ENCODE measurements at regions not wholly inside any gene's neighbourhood (a gene's known extent, or its start where the extent isn't known, plus 50 kb on each side); places are given as distances from the start of the nearest gene placed in this dataset.

DNA sequence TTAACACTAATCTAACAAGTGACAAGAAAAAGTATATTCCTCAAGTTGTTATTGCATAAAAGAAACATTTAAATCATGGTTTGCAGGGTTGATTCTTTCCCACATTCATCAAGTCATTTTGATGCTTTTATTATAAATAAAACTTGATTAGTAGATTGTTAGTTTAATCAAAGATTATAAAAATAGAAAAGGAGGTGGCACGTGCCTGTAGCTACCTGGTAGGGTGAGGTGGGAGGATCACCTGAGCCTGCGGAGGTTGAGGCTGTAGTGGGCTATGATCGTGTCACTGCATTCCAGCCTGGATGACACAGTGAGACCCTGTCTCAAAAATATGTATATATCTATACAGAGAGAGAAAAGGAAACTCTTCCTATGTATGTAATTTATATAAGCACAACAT, 433.2 kb upstream of the RGS6 start (continued):
- TF ChIP-seq, protein P1, sequence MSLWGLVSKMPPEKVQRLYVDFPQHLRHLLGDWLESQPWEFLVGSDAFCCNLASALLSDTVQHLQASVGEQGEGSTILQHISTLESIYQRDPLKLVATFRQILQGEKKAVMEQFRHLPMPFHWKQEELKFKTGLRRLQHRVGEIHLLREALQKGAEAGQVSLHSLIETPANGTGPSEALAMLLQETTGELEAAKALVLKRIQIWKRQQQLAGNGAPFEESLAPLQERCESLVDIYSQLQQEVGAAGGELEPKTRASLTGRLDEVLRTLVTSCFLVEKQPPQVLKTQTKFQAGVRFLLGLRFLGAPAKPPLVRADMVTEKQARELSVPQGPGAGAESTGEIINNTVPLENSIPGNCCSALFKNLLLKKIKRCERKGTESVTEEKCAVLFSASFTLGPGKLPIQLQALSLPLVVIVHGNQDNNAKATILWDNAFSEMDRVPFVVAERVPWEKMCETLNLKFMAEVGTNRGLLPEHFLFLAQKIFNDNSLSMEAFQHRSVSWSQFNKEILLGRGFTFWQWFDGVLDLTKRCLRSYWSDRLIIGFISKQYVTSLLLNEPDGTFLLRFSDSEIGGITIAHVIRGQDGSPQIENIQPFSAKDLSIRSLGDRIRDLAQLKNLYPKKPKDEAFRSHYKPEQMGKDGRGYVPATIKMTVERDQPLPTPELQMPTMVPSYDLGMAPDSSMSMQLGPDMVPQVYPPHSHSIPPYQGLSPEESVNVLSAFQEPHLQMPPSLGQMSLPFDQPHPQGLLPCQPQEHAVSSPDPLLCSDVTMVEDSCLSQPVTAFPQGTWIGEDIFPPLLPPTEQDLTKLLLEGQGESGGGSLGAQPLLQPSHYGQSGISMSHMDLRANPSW (CRISPR knock-in tag; IDR thresholded peaks at IDR 0.05): no peak
- TF ChIP-seq, protein P2, sequence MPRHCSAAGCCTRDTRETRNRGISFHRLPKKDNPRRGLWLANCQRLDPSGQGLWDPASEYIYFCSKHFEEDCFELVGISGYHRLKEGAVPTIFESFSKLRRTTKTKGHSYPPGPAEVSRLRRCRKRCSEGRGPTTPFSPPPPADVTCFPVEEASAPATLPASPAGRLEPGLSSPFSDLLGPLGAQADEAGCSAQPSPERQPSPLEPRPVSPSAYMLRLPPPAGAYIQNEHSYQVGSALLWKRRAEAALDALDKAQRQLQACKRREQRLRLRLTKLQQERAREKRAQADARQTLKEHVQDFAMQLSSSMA (CRISPR knock-in tag; IDR thresholded peaks at IDR 0.05): no peak

DNA sequence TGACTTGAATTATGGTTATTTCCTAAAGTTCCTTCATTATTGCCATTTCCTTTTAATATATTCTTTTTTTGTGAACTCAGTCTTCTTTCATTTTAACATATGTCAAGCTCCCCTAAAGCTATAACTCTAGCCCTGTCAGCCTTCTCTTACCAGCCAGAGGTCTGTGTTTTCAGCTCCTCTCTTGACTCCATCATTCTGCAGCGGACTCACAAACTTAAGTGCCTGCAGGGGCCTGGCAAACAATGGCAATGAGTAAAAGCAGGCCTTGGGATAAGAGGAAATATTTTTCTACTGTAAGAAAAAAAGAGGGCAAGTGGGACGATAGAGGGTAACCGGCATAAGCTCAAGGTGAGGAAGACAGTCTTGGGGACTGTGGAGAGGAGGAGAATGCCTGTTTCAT, 424.5 kb upstream of the RGS6 start:
- 61% methylated on average over 3 of the region's 3 CpGs for WGBS (ENCODE audit: insufficient coverage, low coverage, missing lambda C conversion rate)
- BruUV-seq (replicated peaks): no TSS peak
- in situ Hi-C loops (cut with MboI) (no loop called here), intact Hi-C loops (cut with micrococcal nuclease) (no loop called here)
- H3K27ac ChIP-seq (ENCODE audit: extremely low read depth, low read depth, low read length): no peak overlapping the region
- H3K36me3 ChIP-seq (ENCODE audit: control insufficient read depth, insufficient read depth, low read length): no peaks in the 10 kb centered on the region
- H3K9me3 ChIP-seq (replicated peaks; ENCODE audit: control insufficient read depth, insufficient read depth, low read depth, low read length): no peaks in the 10 kb centered on the region
- no peak overlapping the region for H3K4me2 ChIP-seq (ENCODE audit: insufficient read depth, low read length)
- no peaks in the 10 kb centered on the region for H4K20me1 ChIP-seq (replicated peaks; ENCODE audit: control insufficient read depth, insufficient read depth, low read length)
- FAIRE-seq (no peak), ATAC-seq (no peak), DNase-seq (ENCODE audit: extremely low read depth in 1 of 4, low spot score in 3 of 4) (no peak)
- H3K79me2 ChIP-seq (ENCODE audit: control insufficient read depth, insufficient read depth, low read length): no peaks in the 10 kb centered on the region
- H3K27me3 ChIP-seq (ENCODE audit: control insufficient read depth in 2 of 2, insufficient read depth in 2 of 2, low read length in 2 of 2): no peaks in the 10 kb centered on the region
- no peaks in the 10 kb centered on the region; a peak in 1 of 5 replicates for H3K4me1 ChIP-seq (replicated peaks in 1 of 2; ENCODE audit: control insufficient read depth in 2 of 2, insufficient read depth in 2 of 2, low read length in 2 of 2)
- H3K9me1 ChIP-seq (ENCODE audit: control insufficient read depth, insufficient read depth, low read length): no peaks in the 10 kb centered on the region
- ChIA-PET CTCF (ENCODE audit: low intra/inter-chr PET ratio) (no interaction called here), POLR2A (no interaction called here)
- H3K9ac ChIP-seq (ENCODE audit: insufficient read depth in 1 of 2, low read depth in 2 of 2, low read length in 2 of 2): no peak overlapping the region
- H2AFZ ChIP-seq (ENCODE audit: low read depth, low read length): no peak overlapping the region
- no peak overlapping the region for H3K4me3 ChIP-seq
- no peak for TF ChIP-seq ZNF133 (CRISPR knock-in tag; IDR thresholded peaks at IDR 0.05)
- TF ChIP-seq, protein P3, sequence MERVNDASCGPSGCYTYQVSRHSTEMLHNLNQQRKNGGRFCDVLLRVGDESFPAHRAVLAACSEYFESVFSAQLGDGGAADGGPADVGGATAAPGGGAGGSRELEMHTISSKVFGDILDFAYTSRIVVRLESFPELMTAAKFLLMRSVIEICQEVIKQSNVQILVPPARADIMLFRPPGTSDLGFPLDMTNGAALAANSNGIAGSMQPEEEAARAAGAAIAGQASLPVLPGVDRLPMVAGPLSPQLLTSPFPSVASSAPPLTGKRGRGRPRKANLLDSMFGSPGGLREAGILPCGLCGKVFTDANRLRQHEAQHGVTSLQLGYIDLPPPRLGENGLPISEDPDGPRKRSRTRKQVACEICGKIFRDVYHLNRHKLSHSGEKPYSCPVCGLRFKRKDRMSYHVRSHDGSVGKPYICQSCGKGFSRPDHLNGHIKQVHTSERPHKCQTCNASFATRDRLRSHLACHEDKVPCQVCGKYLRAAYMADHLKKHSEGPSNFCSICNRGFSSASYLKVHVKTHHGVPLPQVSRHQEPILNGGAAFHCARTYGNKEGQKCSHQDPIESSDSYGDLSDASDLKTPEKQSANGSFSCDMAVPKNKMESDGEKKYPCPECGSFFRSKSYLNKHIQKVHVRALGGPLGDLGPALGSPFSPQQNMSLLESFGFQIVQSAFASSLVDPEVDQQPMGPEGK (CRISPR knock-in tag; IDR thresholded peaks at IDR 0.05; ENCODE audit: borderline replicate concordance): no peak
- TF ChIP-seq, protein P4, sequence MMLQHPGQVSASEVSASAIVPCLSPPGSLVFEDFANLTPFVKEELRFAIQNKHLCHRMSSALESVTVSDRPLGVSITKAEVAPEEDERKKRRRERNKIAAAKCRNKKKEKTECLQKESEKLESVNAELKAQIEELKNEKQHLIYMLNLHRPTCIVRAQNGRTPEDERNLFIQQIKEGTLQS (IDR thresholded peaks at IDR 0.05): no peak
- TF ChIP-seq, protein P4 (CRISPR knock-in tag; conservative IDR thresholded peaks at IDR 0.05): no peak
- TF ChIP-seq ZNF589 (CRISPR knock-in tag; IDR thresholded peaks at IDR 0.05; ENCODE audit: low read depth): no peak
- no peak for TF ChIP-seq CBX3 (IDR thresholded peaks at IDR 0.05; ENCODE audit: borderline replicate concordance in 1 of 2, low read length in 2 of 2)
- no peak for TF ChIP-seq PTRF (tag; IDR thresholded peaks at IDR 0.05)
- TF ChIP-seq ZNF431 (CRISPR knock-in tag; IDR thresholded peaks at IDR 0.05): no peak
- TF ChIP-seq, protein P5, sequence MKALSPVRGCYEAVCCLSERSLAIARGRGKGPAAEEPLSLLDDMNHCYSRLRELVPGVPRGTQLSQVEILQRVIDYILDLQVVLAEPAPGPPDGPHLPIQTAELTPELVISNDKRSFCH (CRISPR knock-in tag; IDR thresholded peaks at IDR 0.05): no peak
- TF ChIP-seq, protein P5 (tag; IDR thresholded peaks at IDR 0.05): no peak
- TF ChIP-seq NFE2 (IDR thresholded peaks at IDR 0.05; ENCODE audit: low read depth): no peak
- no peak for TF ChIP-seq MIER1 (IDR thresholded peaks at IDR 0.05; ENCODE audit: low read depth)

Measured in K562 (cell line).